NT2/D1 (cell line): ENCODE measurements at regions not wholly inside any gene's neighbourhood (a gene's known extent, or its start where the extent isn't known, plus 50 kb on each side); places are given as distances from the start of the nearest gene placed in this dataset.

ENCODE experiments used
- SUZ12 ChIP-seq: IDR thresholded peaks from 2 replicates; pipeline ENCODE4 v1.6.1; 2011; ENCODE audit not compliant: insufficient read length, insufficient read depth; ENCODE audit errors: extremely low read depth
- YY1 ChIP-seq: IDR thresholded peaks from 2 replicates; pipeline ENCODE4 v1.6.1; 2011; ENCODE audit not compliant: insufficient read length, insufficient read depth

DNA sequence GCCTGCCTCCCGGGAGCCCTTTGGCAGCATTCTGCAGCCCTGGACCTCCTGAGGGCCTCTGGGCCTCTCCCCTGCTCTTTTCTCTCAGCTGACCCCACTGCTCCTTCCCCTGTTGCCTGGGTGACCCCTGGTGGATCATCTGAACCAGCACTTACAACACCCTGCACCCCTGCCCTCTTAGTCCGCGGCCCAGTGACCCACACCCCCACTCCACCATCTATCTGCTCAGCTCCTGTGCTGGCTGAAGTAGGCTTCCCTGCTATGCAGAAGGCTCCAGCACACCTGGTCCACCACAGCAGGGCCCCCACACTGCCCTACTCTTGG lies 74.0 kb downstream of the DMRTA2 start:
- TF ChIP-seq YY1 (no peak), SUZ12 (no peak)
